ENCODE measurements at regions not wholly inside any gene's neighbourhood (a gene's known extent, or its start where the extent isn't known, plus 50 kb on each side); places are given as distances from the start of the nearest gene placed in this dataset.

DNA sequence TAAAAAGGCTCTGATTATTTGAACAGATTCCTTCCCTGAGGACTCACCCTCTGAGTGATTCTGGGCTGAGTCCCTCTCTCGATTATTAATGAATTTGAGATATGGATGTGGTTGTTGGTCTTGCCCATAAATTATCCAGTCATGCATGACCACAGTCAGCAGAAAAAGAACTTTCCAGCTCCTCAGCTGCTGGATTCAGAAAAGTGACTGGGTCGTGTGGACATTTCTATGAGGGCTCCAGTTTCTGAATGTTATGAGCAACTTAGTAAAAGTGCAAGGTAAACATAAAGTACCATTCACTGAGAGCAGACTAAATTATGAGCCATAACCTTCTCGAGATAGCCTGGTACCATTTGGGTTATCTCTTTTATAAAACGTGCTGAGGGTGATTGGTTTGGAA, 100.1 kb upstream of the CLDN10 start:
- DNase-seq = no peak

DNA sequence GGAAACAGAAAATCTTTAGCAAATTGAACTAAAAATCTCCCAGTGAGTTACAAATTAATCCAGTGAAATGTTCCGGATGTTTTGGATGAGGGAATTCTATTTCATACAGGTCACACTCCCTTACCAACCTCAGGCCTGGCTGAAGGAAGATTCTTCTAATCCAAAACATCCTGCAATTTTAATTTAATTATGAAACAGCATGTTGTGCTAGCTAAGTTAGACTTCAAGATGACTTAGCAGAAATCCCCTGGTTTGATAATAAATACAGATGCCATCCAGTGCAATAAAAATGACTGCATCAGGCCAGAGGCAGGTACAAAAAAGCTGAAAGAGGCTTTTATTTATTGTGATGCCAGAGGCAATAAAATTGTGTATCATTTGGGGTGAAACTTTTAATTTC, 96.7 kb upstream of the CLDN10 start:
- no peak for DNase-seq

DNA sequence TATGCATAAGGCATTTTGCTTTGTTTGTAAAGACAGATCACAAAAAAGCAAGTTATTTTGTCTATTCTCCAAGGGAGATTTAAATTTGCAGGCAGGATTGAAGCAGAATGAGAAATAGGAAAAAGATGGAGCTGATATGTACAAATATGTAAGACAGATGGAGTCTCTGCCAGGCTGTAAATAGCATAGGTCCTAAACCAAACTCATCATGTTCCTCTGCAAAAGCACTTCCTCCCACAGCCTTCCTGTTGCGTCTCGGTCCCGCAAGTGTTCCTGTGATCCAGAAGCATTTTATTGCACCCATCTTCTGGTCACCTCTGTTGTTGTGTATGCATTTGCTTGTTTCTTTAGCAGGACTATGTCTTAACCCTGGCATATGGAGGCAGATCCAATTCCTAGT, 95.7 kb upstream of the CLDN10 start:
- no peak for DNase-seq

DNA sequence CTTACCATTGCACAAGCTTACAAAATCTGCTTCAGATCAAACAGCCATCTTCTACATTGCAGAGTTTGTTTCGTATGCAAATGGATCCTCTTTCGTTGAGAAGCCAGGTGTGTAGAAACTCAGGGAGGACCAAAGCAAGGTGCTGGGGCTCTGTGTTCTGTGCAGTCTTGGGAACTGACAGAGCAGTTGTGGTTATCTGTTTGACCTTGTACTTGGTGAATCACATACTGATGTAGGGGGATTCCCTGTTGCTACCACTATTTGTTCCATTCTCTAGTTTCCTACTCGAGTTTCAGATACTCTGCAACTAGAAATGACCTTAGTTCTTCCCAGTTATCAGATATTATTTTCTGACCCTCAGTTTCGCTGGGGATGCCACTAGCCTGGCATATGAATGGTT, 95.2 kb upstream of the CLDN10 start:
- no peak for DNase-seq

DNA sequence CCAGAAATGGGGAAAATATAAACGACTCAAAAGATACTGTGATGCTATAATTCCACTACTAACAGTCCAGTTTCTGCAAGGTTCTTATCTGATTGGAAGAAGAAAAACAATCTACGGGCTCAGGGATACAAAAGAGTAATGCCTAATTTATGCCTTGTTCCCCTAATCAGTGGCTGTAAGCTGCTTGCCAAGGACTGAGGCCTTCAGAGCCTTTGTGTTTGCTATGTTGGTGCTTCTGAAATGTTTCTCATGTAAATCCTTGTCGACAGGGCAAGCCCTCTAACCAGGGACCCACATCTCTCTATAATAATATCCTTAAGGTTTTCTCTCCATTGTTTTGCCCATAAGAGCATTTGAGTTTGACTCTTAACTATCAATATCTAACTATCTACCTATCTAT, 89.7 kb upstream of the CLDN10 start:
- no peak for DNase-seq

DNA sequence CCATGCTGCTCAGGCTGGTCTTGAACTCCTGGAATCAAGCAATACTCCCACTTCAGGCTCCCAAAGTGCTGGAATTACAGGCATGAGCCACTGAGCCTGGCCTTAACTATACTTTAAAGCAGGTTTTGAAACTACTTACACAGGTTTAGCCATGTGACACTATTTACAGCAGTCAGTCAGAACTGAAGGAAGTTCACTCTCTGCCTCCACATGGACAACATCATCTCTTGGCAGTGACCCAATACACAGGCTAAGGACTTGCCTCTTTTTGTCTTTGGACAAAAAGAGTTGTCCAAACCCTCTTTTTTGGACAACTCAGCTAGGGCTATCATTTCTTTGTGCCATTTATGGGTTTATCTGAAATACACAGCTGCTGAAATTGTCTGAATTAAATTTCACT, 89.0 kb upstream of the CLDN10 start:
- no peak for DNase-seq

DNA sequence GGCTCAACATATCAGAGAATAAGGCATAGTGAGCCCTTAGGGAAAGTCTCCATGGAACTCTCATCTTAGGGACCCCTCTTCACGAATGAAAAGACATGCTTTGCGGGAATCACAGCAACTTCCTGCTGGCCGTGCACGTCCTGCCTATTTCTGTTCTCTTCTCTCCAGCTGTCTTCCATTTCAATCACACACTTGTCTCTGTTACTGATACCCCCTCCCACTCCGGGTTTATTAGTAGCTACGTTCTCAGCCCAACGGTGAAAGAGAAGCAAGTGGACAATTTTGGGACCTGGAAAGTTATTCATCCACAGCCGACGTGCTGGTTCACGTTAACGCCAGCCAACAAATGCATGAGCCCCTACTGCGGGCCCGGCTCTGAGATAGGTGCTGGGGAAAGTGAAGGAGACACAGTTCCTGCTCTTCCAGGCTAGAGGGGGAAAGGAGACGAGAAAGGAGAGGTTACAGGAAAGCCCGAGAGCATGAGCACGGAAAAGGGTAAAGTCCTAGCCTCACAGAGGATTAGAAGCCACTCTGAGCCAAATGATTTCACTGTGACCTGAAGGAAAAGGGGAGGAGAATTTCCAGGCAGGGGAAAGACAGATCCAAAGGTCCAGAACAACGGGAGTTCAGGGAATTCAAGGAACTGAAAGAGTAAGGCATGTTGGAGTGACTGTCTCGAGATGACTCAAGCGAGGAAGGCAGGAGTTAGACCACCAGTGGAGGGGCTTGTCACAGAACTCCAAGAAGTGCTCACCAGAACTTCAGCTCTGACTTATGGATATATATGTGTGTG, 81.8 kb upstream of the CLDN10 start:
- DNase-seq = no peak

DNA sequence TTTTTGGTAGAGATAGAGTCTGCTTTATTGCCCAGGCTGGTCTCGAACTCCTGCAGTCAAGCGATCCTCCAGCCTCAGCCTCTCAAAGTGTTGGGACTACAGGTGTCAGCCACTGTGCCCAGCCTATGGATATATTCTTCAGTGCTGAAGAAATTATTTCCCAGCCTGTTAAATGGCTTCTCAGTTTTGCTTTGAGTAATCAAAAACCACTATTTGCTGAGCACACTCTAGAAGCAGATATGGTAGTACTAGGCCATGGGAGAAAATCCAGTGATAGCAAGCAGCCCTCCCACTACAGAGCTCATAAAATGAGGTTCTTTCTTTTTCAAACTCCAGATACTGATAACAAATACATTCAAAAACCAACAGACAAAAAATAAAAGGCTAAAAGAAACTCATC, 80.6 kb upstream of the CLDN10 start:
- DNase-seq = no peak

DNA sequence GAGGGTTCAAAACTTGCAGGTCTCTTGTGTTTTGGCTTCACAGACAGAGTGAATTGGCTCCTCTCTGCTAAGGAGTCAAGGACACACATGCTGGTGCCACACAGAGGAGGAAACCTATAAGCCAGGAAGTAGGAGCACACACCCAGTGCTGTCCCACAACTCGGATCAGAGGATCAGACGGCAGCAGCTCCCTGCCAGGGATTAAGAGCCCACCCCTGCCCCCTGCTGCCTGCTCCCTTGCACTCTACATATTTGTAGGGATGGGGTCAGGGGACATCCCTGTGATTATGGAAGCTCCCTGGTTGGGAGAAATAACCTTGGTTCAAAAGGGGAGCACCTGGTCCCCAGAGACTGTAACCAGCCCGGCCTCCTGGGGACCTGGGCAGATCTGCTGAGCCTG, 77.5 kb upstream of the CLDN10 start:
- no peak for DNase-seq

DNA sequence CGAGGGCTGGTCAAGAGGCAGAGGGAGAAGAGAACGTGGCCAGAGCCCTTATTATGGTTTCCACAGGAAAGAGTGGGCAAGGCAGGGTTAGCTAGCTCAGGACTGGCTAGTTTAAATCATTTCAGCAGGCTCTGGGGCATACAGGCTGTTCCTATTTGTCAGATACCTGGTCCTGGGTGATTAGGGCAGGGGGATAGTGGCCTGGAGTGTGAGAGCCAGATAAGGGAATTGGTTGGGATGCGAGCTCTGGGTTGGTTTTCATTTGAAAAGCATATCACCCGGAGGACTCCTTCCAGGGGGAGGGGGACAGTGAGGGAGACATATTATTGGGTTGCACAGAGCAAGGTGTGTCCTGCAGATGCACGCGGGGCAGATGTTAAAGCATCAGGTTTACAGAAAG, 75.3 kb upstream of the CLDN10 start:
- DNase-seq = no peak

DNA sequence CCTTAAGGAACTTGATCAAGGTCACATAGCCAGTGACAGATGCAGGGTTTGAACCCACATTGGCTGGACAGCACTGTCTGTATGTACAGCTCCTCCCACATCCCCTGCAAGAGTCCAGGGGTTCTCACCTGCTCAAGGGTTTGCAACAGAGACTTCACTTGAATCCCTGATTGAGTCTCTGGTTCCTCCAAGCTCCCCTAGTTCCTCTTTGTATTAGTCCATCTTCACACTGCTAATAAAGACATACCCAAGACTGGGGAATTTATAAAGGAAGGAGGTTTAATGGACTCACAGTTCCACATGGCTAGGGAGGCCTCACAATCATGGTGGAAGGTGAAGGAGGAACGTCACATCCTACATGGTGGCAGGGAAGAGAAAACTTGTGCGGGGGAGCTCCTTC, 72.8 kb upstream of the CLDN10 start:
- no peak for DNase-seq

DNA sequence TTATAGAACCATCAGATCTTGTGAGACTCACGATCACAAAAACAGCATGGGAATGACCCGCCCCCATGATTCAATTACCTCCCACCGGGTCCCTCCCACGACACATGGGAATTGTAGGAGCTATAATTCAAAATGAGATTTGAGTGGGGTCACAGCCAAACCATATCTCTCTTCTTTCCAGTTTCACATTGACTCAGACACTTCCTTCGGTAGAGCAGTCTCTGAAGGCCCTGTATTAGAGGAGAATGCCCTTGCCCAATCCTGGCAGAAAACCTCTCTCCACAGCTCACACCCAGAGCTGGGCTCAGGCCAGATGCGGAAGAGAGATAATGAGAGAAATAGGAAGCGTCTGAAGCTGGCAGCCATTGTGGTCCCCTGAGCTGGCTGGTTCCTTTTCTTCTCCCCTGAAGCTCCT, 72.4 kb upstream of the CLDN10 start:
- DNase-seq = no peak

DNA sequence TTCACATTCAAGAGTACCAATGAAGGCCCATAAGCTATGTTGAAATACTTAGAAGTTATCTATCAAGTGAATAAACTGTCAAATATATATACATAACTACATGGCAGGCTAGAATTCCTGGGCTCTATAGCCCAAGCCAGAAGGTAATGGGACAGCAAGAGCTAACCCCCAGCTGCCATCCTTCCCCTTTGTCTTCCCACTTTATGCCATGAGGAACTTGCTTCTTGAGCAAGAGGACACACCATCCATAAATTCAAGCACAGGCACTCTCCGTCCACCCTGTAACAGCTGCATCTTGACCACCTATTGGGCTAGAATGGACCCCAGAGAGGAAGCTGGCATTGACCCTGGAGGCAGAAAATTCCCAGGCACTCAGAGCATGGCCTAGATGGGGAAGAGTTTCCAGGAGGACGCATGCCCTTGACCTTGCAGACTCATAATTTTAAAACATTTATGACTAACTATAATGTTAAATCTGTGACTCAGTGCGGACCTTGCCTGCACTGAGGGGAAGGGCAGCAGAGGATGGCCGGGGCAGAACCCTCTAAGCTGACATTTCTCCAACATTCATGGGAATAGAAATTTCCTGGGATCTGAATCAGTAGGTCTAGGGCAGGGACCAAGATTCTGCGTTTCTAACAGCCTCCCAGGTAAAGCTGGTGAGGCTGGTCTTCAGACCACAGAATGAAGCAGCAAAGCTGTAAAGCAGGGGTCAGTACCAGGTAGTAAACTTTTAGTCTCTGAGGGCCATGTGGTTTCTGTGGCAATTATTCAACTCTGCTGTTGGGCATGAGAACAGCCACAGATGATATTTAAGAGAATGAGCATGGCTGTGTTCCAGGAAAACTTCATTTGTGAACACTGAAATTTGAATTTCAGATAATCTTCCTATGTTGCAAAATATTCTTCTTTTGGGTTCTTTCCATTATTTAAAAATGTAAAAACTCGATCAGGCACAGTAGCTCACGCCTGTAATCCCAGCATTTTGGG, 71.4 kb upstream of the CLDN10 start:
- no peak for DNase-seq

DNA sequence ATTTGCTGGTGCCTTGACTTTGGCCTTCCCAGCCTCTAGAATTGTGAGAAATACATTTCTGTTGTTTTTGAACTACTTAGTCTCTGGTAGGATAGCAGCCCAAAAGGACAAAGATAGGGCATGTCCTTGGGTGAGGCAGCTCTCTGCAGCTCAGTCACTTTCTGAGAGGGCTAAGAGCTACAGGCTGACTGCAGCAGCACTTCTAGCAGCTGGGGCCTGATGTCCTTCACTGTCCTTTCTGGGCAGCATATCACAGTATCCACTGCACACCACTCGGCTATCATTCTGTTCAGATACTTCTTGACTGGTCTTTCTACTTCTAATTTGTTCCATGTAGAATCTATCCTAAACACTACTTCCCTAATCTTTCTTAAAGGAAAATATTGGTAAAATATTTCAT, 68.5 kb upstream of the CLDN10 start:
- DNase-seq = no peak

DNA sequence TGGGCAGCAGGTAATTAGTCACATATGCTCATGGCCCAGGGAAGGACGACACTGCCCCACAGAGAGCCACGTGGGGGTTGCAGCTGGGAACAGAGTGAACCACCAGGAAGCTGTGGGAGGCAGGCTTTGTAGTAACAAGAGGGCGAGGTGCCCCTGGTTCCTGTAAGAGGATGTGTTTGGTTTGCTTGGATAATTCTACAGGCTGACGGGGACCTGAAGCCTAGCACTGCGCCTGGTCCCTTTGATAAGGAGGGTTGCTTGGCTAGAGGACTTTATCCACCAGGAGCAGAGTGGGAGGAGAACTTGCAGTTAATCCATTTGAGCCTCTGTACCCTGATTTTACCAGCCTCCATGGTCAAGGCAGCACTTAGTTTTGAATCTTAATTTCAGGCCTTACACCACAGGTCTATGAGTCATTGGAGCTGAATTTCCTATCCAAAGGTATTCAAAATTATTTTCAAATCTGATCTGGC, 67.4 kb upstream of the CLDN10 start:
- DNase-seq = no peak

DNA sequence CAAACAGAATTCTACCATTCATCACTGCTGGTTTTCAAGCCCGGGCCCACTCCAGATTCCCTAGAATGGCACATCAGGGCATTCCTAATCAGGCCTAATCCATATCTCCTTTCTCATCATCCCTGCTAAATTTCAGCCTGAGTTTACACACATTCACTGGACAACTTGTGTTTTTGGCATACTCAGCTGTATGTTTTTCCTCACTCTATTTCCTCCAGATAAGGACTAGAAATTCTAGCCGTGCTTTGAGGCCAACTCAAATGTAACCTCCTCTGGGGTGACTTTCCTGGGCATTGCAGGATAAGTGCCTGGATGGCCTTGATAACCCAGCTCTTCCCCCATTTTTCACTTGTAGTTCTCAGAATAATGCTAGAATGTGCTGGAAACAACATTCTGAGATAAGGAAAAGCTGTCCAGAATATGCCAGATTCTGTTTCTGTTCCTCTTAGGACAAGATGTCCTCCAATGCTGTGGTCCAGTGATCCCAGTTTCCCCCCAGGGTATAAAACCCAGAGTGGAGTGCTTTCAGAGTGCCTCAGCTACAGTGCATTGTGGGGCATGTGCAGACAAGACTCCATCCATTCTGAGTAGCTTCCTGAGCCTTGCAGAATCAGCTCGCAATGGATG, 66.9 kb upstream of the CLDN10 start:
- DNase-seq = no peak

DNA sequence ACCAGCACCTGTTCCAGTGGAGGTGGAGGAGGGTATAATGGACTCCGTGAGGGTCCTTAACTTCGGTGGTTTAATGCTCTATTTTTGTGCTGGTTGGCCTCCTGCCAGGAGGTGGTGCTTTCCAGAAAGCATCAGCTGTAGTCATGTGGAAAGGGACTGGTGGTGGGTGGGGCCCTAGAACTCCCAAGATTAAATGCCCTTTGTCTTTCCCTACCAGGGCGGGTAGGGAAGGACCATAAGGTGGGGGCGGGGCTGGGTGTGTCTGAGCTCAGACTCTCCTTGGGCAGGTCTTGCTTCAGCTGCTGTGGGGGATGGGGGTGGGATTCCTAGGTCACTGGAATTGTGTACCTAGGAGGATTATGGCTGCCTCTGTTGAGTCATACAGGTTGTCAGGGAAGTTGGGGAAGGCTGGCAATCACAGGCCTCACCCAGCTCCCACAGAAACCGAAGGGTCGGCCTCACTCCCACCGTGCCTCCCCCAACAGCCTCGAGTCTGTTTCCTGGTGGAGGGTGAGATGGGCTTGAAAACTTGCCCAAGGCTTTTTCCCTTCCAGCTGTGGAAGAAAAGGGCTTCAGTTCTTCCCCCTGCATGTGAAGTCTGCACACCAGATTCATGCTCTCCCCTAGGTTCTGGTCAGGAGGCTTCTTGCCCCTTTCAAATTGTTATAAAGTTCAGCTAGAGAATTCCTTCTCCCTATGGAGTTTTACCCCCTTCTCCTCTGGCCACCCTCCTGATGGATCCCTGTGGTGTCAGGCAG, 60.3 kb upstream of the CLDN10 start:
- DNase-seq = no peak

DNA sequence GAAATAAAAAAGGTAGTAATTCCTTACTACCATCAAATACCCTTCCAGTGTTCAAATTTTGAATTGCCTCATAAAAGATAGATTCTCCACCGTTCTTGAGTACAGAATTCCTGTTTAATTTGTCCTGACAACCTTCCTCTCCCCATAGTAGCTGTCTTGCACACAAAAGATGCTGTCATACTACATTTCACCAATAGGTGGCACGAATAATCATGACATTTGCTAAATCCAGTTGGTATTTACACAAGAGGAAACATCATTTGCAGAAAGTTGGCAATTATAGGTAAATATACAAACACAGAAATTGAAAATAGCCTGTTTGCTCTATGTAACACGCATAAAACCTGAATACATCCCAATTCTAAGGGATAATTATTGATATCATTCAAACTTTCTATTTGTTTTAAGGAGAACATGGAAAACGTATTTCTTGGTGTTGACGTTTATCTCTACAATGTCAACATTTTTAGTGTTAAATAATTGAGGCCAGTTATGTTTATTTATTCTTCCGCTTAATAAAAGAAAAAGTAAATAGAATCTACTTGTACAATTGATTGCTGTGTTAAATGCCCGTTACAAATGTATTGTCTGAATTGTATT, 58.3 kb upstream of the CLDN10 start:
- DNase-seq = no peak

DNA sequence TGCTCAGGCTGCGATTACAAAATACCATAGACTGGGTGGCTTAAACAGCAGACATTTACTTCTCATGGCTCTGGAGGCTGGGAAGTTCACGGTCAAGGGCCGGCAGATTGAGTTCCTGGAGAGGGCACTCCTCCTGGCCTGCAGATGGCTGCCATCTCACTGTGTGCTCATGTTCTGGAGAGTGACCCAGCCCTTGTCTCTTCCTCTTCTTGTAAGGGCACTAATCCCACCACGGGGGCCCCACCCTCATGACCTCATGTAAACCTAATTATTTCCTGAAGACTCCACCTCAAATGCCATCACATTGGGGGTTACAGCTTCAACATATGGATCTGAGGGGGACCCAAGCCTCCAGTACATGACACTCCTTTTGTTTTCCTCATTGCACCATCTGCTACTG, 56.0 kb upstream of the CLDN10 start:
- DNase-seq = no peak

DNA sequence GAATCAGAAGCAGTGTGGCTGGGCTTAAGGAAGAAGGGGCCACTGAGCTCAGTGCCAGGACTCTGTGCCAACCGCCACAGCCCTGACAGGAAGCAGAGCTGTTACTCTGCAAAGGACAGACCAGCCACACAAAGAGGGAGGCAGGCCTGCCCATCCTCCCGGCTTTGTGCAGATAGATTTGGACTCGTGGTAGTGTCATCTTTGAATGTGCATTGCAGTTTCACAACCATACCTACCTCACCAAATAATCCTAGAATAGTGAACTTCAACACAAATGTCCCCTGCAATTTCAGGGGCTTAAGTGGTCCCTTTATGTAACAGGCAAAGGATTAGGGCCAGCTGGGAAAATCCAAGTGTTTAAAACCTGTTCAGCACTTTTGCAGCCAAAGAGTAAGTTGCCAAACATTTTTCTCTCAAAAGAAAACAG, 55.1 kb upstream of the CLDN10 start:
- DNase-seq = peak; percentile 8

DNA sequence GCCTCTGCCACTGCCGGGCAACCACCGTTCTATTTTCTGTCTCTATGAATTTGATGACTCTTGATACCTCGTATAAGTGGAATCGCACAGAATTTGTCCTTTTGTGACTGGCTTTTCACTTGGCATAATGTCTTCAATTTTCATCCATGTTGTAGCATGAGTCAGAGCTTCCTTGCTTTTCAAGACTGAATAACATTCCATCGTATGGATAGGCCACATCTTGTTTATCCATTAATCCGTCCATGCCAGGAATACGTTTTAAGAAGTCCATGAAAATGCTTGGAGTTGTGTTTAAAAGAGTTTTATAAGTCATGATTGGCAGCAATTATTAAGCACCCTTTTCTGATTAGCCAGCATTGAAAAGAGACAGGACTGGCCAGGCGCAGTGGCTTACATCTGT, 53.6 kb upstream of the CLDN10 start:
- no peak for DNase-seq

All from occipital lobe (tissue), 1 donor.